GM18517 (cell line): ENCODE measurements at regions not wholly inside any gene's neighbourhood (a gene's known extent, or its start where the extent isn't known, plus 50 kb on each side); places are given as distances from the start of the nearest gene placed in this dataset.
A peak's percentile ranks its signal among the peaks of the same experiment; 100 is the strongest.
"Not testable (repeated sequence)": the region's sequence is repeated elsewhere in the genome, so short reads cannot be mapped to it uniquely, and the experiment has no call there.

Source experiments
- ATAC-seq: cut with Tn5 transposase; IDR thresholded peaks from one replicate; pipeline ENCODE4 v1.9.1; 2021; ENCODE audit warnings: mild to moderate bottlenecking, moderate library complexity; ENCODE audit not compliant: unreplicated experiment

DNA sequence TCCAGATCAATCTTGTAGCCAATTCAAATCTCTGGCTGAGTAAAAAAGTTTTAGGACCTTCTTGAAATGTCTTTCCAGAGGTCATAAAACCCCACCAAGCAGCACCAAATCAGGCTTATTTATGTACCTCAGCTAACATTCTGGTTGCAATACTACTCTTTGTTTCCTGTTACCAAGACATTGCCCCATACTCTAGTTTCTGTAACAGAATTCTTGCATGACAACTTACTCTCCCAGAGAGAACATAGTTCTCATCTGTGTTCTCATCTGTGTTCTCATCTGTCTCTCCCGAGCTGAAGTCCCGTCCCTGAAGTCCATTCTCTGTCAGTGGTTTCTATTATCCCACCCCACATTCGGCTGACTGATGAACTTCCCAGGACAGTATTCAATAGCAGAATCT, 1285.1 kb downstream of the XPNPEP1 start:
- ATAC-seq, result no peak

DNA sequence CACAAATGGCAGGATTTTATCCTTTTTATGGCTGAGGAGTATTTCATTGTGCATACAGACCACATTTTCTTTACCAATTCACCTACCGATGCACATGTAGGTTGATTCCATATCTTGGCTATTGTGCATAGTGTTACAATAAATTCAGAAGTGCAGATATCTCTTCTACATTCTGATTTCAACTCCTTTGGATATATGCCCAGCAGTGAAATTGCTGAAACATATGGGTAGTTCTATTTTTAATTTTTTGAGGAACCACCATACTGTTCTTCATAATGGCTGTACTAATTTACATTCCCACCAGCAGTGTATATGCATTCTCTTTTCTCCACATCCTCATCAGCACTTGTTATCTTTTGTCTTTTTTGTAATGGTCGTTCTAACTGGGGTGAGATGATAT, 1290.3 kb downstream of the XPNPEP1 start:
- no peak for ATAC-seq

- no peak for ATAC-seq
Observed at GRCh38 chr10:108632144-108632543, 1291.2 kb downstream of the XPNPEP1 start.

DNA sequence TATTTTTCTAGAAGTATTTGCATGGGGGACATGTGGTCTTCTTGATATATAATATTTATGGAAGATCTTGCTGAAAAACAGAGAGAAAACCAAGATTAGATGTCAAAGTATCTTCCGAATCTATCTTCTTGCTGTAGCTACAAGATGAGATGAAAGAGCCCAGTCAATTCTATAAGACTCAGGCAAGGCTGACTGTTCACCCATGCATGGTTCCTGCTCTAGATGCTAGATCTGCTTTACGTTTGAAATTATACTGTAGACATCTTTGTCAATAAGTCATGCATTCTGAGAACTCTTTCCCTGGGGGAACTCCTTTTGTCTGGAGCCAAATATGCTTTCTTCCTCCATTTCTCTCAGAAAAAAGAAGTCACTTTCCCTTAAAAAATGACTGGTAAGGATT, 1292.0 kb downstream of the XPNPEP1 start:
- ATAC-seq, result peak; percentile 79

- ATAC-seq, result no peak
Observed at GRCh38 chr10:108629834-108630233, 1293.5 kb downstream of the XPNPEP1 start.

GRCh38 chr10:108624052-108624451, 1299.3 kb downstream of the XPNPEP1 start:
- no peak for ATAC-seq

GRCh38 chr10:108620821-108621534, 1302.3 kb downstream of the XPNPEP1 start:
- ATAC-seq, result no peak

DNA sequence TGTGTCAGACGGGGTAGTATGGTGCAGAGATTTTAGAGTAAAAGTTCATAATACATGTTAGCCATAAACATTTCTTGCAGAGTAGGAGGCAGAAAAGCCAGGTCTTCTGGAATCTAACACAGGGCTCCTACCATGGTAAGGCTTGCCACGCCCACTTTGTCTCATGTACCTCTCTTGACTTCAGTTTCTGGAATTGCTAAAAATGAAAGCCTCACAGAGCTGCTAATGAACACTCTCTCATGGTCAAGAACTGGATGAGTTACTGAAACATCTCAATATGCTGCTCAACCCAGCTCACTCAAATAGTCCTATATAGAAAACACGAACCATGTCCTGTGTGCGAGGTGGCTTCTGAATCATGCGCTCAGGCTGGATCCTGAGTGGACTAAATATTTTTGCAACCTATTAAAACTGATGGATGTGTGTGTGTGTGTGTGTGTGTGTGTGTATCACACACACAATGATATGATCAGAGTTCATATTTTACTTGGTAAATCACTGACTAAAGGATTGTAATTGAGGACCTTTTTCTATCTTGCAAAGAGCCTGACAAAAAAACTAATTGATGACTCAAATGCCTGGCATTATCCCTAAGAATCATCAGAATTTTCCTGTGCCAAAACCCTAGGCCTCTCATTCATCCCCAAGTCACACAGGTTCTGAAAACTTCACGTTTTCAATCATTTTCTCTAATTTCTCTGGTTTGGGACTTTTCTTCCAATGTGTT, 1306.6 kb downstream of the XPNPEP1 start:
- no peak for ATAC-seq

GRCh38 chr10:108615576-108616320, 1307.6 kb downstream of the XPNPEP1 start:
- no peak for ATAC-seq

DNA sequence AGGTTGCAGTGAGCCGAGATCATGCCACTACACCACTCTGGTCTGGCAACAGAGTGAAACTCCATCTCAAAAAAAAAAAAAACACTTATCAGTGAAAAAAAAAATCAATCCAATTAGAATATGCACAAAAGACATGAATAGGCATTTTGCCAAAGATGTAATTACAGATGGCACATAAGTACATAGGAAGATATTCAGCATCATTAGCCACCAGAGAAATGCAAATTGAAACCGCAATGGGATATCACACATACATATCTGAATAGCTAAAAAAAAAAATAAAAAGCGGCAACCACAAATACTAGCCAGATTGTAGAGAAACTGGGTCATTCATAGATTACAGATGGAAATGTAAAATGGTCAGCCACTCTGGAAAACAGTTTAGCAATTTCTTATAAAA, 1310.8 kb downstream of the XPNPEP1 start:
- no peak for ATAC-seq

GRCh38 chr10:108608860-108609259, 1314.5 kb downstream of the XPNPEP1 start:
- ATAC-seq, result no peak

- no peak for ATAC-seq
Observed at GRCh38 chr10:108601851-108602250, 1321.5 kb downstream of the XPNPEP1 start.

DNA sequence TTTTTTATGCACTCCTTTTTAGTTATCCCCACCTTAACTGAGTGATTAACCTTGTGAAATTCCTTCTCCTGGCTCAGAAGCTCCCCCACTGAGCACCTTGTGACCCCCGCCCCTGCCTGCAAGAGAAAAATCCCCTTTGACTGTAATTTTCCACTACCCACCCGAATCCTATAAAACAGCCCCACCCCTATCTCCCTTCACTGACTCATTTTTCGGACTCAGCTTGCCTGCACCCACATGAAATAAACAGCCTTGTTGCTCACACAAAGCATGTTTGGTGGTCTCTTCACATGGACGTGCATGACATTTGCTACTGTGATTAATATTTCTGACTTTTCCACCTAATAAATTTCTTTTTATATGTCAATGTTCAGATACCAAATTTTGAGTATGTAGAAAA, 1322.8 kb downstream of the XPNPEP1 start:
- not testable (repeated sequence) for ATAC-seq

- not testable (repeated sequence) for ATAC-seq
Observed at GRCh38 chr10:108599317-108599716, 1324.0 kb downstream of the XPNPEP1 start.

DNA sequence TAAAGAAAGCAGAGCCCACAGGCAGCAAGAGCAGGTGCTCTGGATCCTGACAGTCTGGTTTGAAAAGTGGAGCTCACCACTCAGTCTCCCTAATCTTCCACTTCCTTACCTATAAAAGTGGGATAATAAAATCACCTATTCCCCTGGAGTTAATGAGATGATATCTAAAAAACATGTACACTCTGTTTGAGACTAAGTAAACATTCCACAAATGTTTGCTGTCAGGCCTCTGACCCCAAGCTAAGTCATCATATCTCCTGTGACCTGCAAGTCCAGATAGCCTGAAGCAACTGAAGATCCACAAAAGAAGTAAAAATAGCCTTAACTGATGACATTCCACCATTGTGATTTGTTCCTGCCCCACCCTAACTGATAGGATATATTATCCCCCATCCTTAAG, 1324.5 kb downstream of the XPNPEP1 start:
- no peak for ATAC-seq

- no peak for ATAC-seq
Observed at GRCh38 chr10:108598320-108598695, 1325.0 kb downstream of the XPNPEP1 start.

DNA sequence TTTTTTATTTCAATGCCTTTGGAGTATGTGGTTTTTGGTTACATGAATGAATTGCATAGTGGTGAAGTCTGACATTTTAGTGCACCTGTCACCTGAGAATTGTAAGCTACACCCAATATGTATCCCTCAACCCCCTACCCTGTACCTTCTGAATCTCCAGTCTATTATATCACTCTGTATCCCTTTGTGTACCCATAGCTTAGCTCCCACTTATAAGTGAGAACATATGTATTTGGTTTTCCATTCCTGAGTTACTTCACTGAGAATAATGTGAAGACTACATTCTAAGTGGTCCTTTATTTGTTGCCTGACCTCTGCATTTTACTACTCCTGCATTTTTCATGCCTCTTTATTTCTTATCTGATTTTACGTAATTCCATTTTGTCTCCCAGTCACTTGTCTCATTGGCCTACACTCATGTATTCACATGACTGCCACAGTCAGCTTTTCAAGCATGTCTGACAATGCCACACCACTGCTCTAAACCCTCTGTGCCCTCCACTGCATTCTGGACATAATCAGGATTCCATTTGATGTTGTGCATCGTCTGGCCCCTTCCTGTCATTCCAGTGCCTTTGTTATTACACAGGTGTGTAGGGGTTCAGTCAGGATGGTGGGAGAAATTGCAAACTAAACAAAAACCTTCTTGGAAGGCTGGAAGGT, 1325.5 kb downstream of the XPNPEP1 start:
- no peak for ATAC-seq

- no peak for ATAC-seq
Observed at GRCh38 chr10:108597031-108597430, 1326.3 kb downstream of the XPNPEP1 start.

GRCh38 chr10:108592956-108593355, 1330.4 kb downstream of the XPNPEP1 start:
- no peak for ATAC-seq

GRCh38 chr10:108591417-108591816, 1331.9 kb downstream of the XPNPEP1 start:
- no peak for ATAC-seq

- no peak for ATAC-seq
Observed at GRCh38 chr10:108586424-108586823, 1336.9 kb downstream of the XPNPEP1 start.
